GM03348 (cell line): ENCODE measurements at regions not wholly inside any gene's neighbourhood (a gene's known extent, or its start where the extent isn't known, plus 50 kb on each side); places are given as distances from the start of the nearest gene placed in this dataset.
"Not testable (repeated sequence)": the region's sequence is repeated elsewhere in the genome, so short reads cannot be mapped to it uniquely, and the experiment has no call there.

Source experiments
- DNase-seq: peaks from one replicate; pipeline ENCODE4 v3.0.0; 2012; ENCODE audit warnings: low spot score

- no peak for DNase-seq
These were observed 366.8 kb upstream of the MIS18BP1 start for GRCh38 chr14:45619831-45620230.

GRCh38 chr14:45610318-45610717, 357.3 kb upstream of the MIS18BP1 start:
- no peak for DNase-seq

GRCh38 chr14:45587142-45587541, 334.1 kb upstream of the MIS18BP1 start:
- no peak for DNase-seq

GRCh38 chr14:45559626-45560025, 306.6 kb upstream of the MIS18BP1 start:
- no peak for DNase-seq

GRCh38 chr14:45558183-45558582, 305.2 kb upstream of the MIS18BP1 start:
- DNase-seq, result no peak

GRCh38 chr14:45553981-45554380, 301.0 kb upstream of the MIS18BP1 start:
- no peak for DNase-seq

- not testable (repeated sequence) for DNase-seq
These were observed 298.3 kb upstream of the MIS18BP1 start for GRCh38 chr14:45551240-45551820.

GRCh38 chr14:45531022-45531421, 278.0 kb upstream of the MIS18BP1 start:
- no peak for DNase-seq

- DNase-seq, result peak; percentile 29
These were observed 273.9 kb upstream of the MIS18BP1 start for GRCh38 chr14:45526715-45527549.

- no peak for DNase-seq
These were observed 266.8 kb upstream of the MIS18BP1 start for GRCh38 chr14:45519766-45520165.

GRCh38 chr14:45492876-45493275, 239.9 kb upstream of the MIS18BP1 start:
- no peak for DNase-seq

GRCh38 chr14:45491914-45492313, 238.9 kb upstream of the MIS18BP1 start:
- no peak for DNase-seq

- DNase-seq, result no peak
These were observed 233.6 kb upstream of the MIS18BP1 start for GRCh38 chr14:45486599-45486998.

GRCh38 chr14:45467023-45467422, 214.0 kb upstream of the MIS18BP1 start:
- DNase-seq, result no peak

GRCh38 chr14:45434221-45434620, 181.2 kb upstream of the MIS18BP1 start:
- DNase-seq, result no peak

GRCh38 chr14:45426685-45427282, 173.8 kb upstream of the MIS18BP1 start:
- DNase-seq, result peak; percentile 52

GRCh38 chr14:45406942-45407341, 153.9 kb upstream of the MIS18BP1 start:
- no peak for DNase-seq

GRCh38 chr14:45400950-45401640, 148.1 kb upstream of the MIS18BP1 start:
- no peak for DNase-seq

GRCh38 chr14:45400509-45400908, 147.5 kb upstream of the MIS18BP1 start:
- no peak for DNase-seq

GRCh38 chr14:45381091-45381490, 128.1 kb upstream of the MIS18BP1 start:
- DNase-seq, result no peak

GRCh38 chr14:45377166-45377565, 124.2 kb upstream of the MIS18BP1 start:
- no peak for DNase-seq

- DNase-seq, result no peak
These were observed 120.9 kb upstream of the MIS18BP1 start for GRCh38 chr14:45373877-45374276.
